Skin epidermis (tissue), 12 donors: ENCODE measurements at regions not wholly inside any gene's neighbourhood (a gene's known extent, or its start where the extent isn't known, plus 50 kb on each side); places are given as distances from the start of the nearest gene placed in this dataset.

ENCODE experiments used
- H3K27ac ChIP-seq, 21 experiments: fragments of 200-600 bp; sonication (generic) in 11 of 21; one replicate each; pipeline ENCODE4 v1.5.0; 2020; ENCODE audit warnings: mild to moderate bottlenecking in 3 of 21, inconsistent platforms in 2 of 21, moderate library complexity in 2 of 21
- H3K4me3 ChIP-seq, 7 experiments: fragments of 200-600 bp; sonication (generic) in 2 of 7; one replicate each; pipeline ENCODE4 v1.5.0; 2020; ENCODE audit warnings: inconsistent platforms in 2 of 7, mild to moderate bottlenecking in 2 of 7, moderate library complexity in 1 of 7

GRCh38 chr14:55955175-55955574 is 163.0 kb upstream of the PELI2 start:
- no peak overlapping the region for H3K4me3 ChIP-seq
- H3K27ac ChIP-seq = no peak overlapping the region

GRCh38 chr14:55957950-55958349 is 160.3 kb upstream of the PELI2 start:
- Histone ChIP-seq H3K27ac (no peak overlapping the region), H3K4me3 (no peak overlapping the region)

- Histone ChIP-seq H3K27ac (peak overlapping the region in 1 of 21 experiments; percentile 21), H3K4me3 (no peak overlapping the region)
Observed at GRCh38 chr14:55963295-55963694, 154.9 kb upstream of the PELI2 start.

- H3K27ac ChIP-seq = peak overlapping the region in 1 of 21 experiments; percentile 21
- no peak overlapping the region for H3K4me3 ChIP-seq
Observed at GRCh38 chr14:55964091-55964490, 154.1 kb upstream of the PELI2 start.

GRCh38 chr14:55964821-55965220 is 153.4 kb upstream of the PELI2 start:
- Histone ChIP-seq H3K4me3 (no peak overlapping the region), H3K27ac (no peak overlapping the region)

- no peak overlapping the region for H3K4me3 ChIP-seq
Observed at GRCh38 chr14:55965851-55966250, 152.4 kb upstream of the PELI2 start.

GRCh38 chr14:55968741-55969140 is 149.5 kb upstream of the PELI2 start:
- no peak overlapping the region for H3K27ac ChIP-seq
- no peak overlapping the region for H3K4me3 ChIP-seq

More at GRCh38 chr14:55965851-55966250, 152.4 kb upstream of the PELI2 start:
- no peak overlapping the region for H3K27ac ChIP-seq

- Histone ChIP-seq H3K27ac (no peak overlapping the region), H3K4me3 (no peak overlapping the region)
Observed at GRCh38 chr14:55973285-55973800, 144.9 kb upstream of the PELI2 start.

- Histone ChIP-seq H3K4me3 (no peak overlapping the region), H3K27ac (no peak overlapping the region)
Observed at GRCh38 chr14:55973911-55974630, 144.1 kb upstream of the PELI2 start.

- no peak overlapping the region for H3K4me3 ChIP-seq
- H3K27ac ChIP-seq = no peak overlapping the region
Observed at GRCh38 chr14:55975281-55975910, 142.8 kb upstream of the PELI2 start.

- no peak overlapping the region for H3K27ac ChIP-seq
- no peak overlapping the region for H3K4me3 ChIP-seq
Observed at GRCh38 chr14:55976219-55976618, 142.0 kb upstream of the PELI2 start.

- H3K4me3 ChIP-seq = no peak overlapping the region
- no peak overlapping the region for H3K27ac ChIP-seq
Observed at GRCh38 chr14:55976655-55977054, 141.6 kb upstream of the PELI2 start.

GRCh38 chr14:55977392-55978150 is 140.6 kb upstream of the PELI2 start:
- Histone ChIP-seq H3K4me3 (no peak overlapping the region), H3K27ac (no peak overlapping the region)

GRCh38 chr14:55979096-55979495 is 139.1 kb upstream of the PELI2 start:
- H3K27ac ChIP-seq = no peak overlapping the region
- no peak overlapping the region for H3K4me3 ChIP-seq

- no peak overlapping the region for H3K4me3 ChIP-seq
- H3K27ac ChIP-seq = no peak overlapping the region
Observed at GRCh38 chr14:55979781-55980180, 138.4 kb upstream of the PELI2 start.

- H3K4me3 ChIP-seq = no peak overlapping the region
- H3K27ac ChIP-seq = no peak overlapping the region
Observed at GRCh38 chr14:55980970-55981369, 137.2 kb upstream of the PELI2 start.

- no peak overlapping the region for H3K27ac ChIP-seq
- no peak overlapping the region for H3K4me3 ChIP-seq
Observed at GRCh38 chr14:55986069-55986468, 132.1 kb upstream of the PELI2 start.

GRCh38 chr14:56000846-56001245 is 117.4 kb upstream of the PELI2 start:
- H3K4me3 ChIP-seq = no peak overlapping the region
- no peak overlapping the region for H3K27ac ChIP-seq

- H3K4me3 ChIP-seq = no peak overlapping the region
- no peak overlapping the region for H3K27ac ChIP-seq
Observed at GRCh38 chr14:56002342-56002741, 115.9 kb upstream of the PELI2 start.

- Histone ChIP-seq H3K27ac (no peak overlapping the region), H3K4me3 (no peak overlapping the region)
Observed at GRCh38 chr14:56002876-56003625, 115.2 kb upstream of the PELI2 start.
